Keratinocyte (primary cell): ENCODE measurements at regions not wholly inside any gene's neighbourhood (a gene's known extent, or its start where the extent isn't known, plus 50 kb on each side); places are given as distances from the start of the nearest gene placed in this dataset.

Experiments
- DNase-seq: peaks from one replicate; pipeline ENCODE4 v3.0.0-alpha.2; 2011; ENCODE audit warnings: low read depth, missing footprints, low spot score
- FAIRE-seq: peaks from 2 replicates; lab custom pipeline; 2011; peaks lifted over from hg19 to GRCh38; lab: Jason Lieb, UNC
- H2AFZ ChIP-seq: 2 replicates; pipeline ENCODE4 v1.6.0; 2012; ENCODE audit warnings: low read length, control low read depth, inconsistent platforms; ENCODE audit not compliant: control insufficient read depth
- H3K27ac ChIP-seq: 2 replicates; pipeline ENCODE4 v1.5.1; 2011; ENCODE audit warnings: low read length; ENCODE audit not compliant: control insufficient read depth, insufficient read depth
- H3K27me3 ChIP-seq: 3 replicates; pipeline ENCODE4 v1.6.0; 2011; ENCODE audit warnings: low read length; ENCODE audit not compliant: control insufficient read depth, insufficient read depth; ENCODE audit errors: extremely low read depth
- H3K36me3 ChIP-seq, 2 experiments: 2 replicates in 1 of 2; 3 replicates in 1 of 2; pipeline ENCODE4 v1.5.1; 2011; ENCODE audit warnings: low read length in 2 of 2, mild to moderate bottlenecking in 1 of 2; ENCODE audit not compliant: control insufficient read depth in 2 of 2, insufficient read depth in 2 of 2; ENCODE audit errors: extremely low read depth in 1 of 2
- H3K4me1 ChIP-seq: 3 replicates; pipeline ENCODE4 v1.5.1; 2011; ENCODE audit warnings: low read length; ENCODE audit not compliant: control insufficient read depth, insufficient read depth; ENCODE audit errors: extremely low read depth
- H3K4me2 ChIP-seq: 3 replicates; pipeline ENCODE4 v1.6.0; 2011; ENCODE audit warnings: low read depth, low read length; ENCODE audit not compliant: control insufficient read depth, insufficient read depth; ENCODE audit errors: extremely low read depth
- H3K4me3 ChIP-seq, 3 experiments: fragments of 200-600 bp in 1 of 3; sonication (generic) in 1 of 3; 2 replicates in 2 of 3; 3 replicates in 1 of 3; pipeline ENCODE4 v1.5.1; 2011 to 2016; ENCODE audit warnings: low read length in 3 of 3, mild to moderate bottlenecking in 3 of 3, control low read depth in 2 of 3, inconsistent platforms in 1 of 3, low read depth in 1 of 3, mixed read lengths in 1 of 3, mixed run types in 1 of 3, moderate library complexity in 1 of 3; ENCODE audit not compliant: control insufficient read depth in 2 of 3, insufficient read depth in 2 of 3; ENCODE audit errors: extremely low read depth in 1 of 3
- H3K79me2 ChIP-seq: 2 replicates; pipeline ENCODE4 v1.6.0; 2012; ENCODE audit warnings: low read length; ENCODE audit not compliant: control insufficient read depth, insufficient read depth
- H3K9ac ChIP-seq: 3 replicates; pipeline ENCODE4 v1.6.0; 2011; ENCODE audit warnings: low read length; ENCODE audit not compliant: control insufficient read depth, insufficient read depth; ENCODE audit errors: extremely low read depth
- H3K9me1 ChIP-seq: 3 replicates; pipeline ENCODE4 v1.6.0; 2011; ENCODE audit warnings: low read length; ENCODE audit not compliant: control insufficient read depth, insufficient read depth; ENCODE audit errors: extremely low read depth
- H3K9me3 ChIP-seq: 2 replicates; pipeline ENCODE4 v1.5.1; 2012; ENCODE audit warnings: low read depth, low read length; ENCODE audit not compliant: control insufficient read depth
- H4K20me1 ChIP-seq: 3 replicates; pipeline ENCODE4 v1.6.0; 2011; ENCODE audit warnings: low read length; ENCODE audit not compliant: control insufficient read depth, insufficient read depth; ENCODE audit errors: extremely low read depth
- CTCF ChIP-seq, 3 experiments: IDR thresholded peaks in 1 of 3; conservative IDR thresholded peaks in 1 of 3; optimal IDR thresholded peaks in 1 of 3; 2 replicates in 2 of 3; 3 replicates in 1 of 3; pipeline versions ENCODE3 to v1.5.1; 2011; ENCODE audit warnings: low read length in 3 of 3, mild to moderate bottlenecking in 3 of 3, moderate library complexity in 2 of 3, control low read depth in 1 of 3, inconsistent platforms in 1 of 3; ENCODE audit not compliant: insufficient read depth in 2 of 3; ENCODE audit errors: extremely low read depth in 1 of 3
- EZH2 ChIP-seq: IDR thresholded peaks from one replicate; pipeline ENCODE4 v1.6.1; 2012; ENCODE audit warnings: inconsistent platforms, mild to moderate bottlenecking, low read length, moderate library complexity
- dilution Hi-C: fragments of 300-500 bp; cut with MboI; formaldehyde crosslinking; loops from one replicate; pipeline ENCODE4 v1.7.0; 2020; ENCODE audit warnings: low sequenced_read_pairs; ENCODE audit not compliant: extremely low pct_ligation_motif_present

GRCh38 chrX:100120956-100121355 is 289.1 kb downstream of the PCDH19 start:
- no peaks in the 10 kb centered on the region for H3K36me3 ChIP-seq
- H3K4me1 ChIP-seq = no peaks in the 10 kb centered on the region
- FAIRE-seq (no peak), DNase-seq (no peak)
- no peak overlapping the region for H2AFZ ChIP-seq
- no peak overlapping the region for H3K4me2 ChIP-seq
- no peaks in the 10 kb centered on the region for H3K27me3 ChIP-seq
- no peaks in the 10 kb centered on the region for H3K9me1 ChIP-seq
- no peak overlapping the region for H3K9ac ChIP-seq
- H3K79me2 ChIP-seq = no peaks in the 10 kb centered on the region
- H3K9me3 ChIP-seq = no peaks in the 10 kb centered on the region
- TF ChIP-seq CTCF (optimal IDR thresholded peaks at IDR 0.05 in 1 of 3, IDR thresholded peaks at IDR 0.05 in 1 of 3, conservative IDR thresholded peaks at IDR 0.05 in 1 of 3; ENCODE audit: extremely low read depth in 1 of 3, insufficient read depth in 2 of 3, low read length in 3 of 3) (no peak), EZH2 (no peak)
- no peak overlapping the region for H3K27ac ChIP-seq
- no peaks in the 10 kb centered on the region for H4K20me1 ChIP-seq
- H3K4me3 ChIP-seq = no peak overlapping the region
- dilution Hi-C loops = no loop called here

DNA sequence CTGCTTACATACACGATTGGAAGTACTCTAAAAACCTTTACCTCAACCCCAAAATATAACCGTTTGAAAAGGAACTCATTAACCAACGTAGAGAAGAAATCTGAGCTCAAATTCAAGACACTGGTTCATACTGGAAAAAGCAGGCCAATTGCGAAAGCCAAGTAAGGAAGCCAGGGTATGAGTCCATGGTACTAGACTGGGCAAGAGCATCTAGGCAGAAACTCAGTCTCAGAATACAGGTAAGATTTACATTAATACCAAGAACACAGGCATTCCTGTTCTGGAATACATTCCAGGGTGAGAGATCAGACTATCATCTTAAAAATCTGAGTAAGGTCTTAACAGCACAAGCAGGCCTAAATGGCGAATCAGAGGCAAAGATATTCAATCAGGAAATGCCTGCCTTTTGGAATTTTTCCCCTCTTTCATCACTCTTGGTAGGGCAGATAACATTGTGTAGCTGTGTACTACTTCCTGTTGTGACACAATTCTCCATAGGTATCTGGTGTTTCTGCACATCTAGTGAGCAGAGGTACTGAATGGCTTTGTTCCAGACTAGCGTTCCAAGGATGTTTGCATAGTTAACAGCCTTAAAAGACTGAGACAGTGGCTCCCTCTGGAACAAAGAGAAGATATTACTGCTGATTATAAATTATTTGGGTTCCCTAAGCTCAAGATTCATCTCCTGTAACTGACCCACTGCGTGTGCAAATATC is 311.3 kb downstream of the PCDH19 start:
- no peak for TF ChIP-seq EZH2
- no peak for TF ChIP-seq CTCF (optimal IDR thresholded peaks at IDR 0.05 in 1 of 3, IDR thresholded peaks at IDR 0.05 in 1 of 3, conservative IDR thresholded peaks at IDR 0.05 in 1 of 3; ENCODE audit: extremely low read depth in 1 of 3, insufficient read depth in 2 of 3, low read length in 3 of 3)
- dilution Hi-C loops = no loop called here
- Histone ChIP-seq H3K9ac (no peak overlapping the region), H3K27ac (no peak overlapping the region), H3K4me2 (no peak overlapping the region), H3K9me3 (no peaks in the 10 kb centered on the region), H2AFZ (no peak overlapping the region), H3K79me2 (no peaks in the 10 kb centered on the region), H3K9me1 (no peaks in the 10 kb centered on the region), H3K4me1 (no peaks in the 10 kb centered on the region), H3K4me3 (no peak overlapping the region), H3K27me3 (no peaks in the 10 kb centered on the region), H4K20me1 (no peaks in the 10 kb centered on the region), H3K36me3 (no peaks in the 10 kb centered on the region)
- DNase-seq (no peak), FAIRE-seq (no peak)
